Liver (tissue), 8 donors: ENCODE measurements at regions not wholly inside any gene's neighbourhood (a gene's known extent, or its start where the extent isn't known, plus 50 kb on each side); places are given as distances from the start of the nearest gene placed in this dataset.

Source experiments
- DNase-seq: peaks from one replicate; pipeline ENCODE4 v3.0.0-alpha.2; 2017; ENCODE audit warnings: low spot score
- H3K27ac ChIP-seq, 2 donors: one replicate each; pipeline ENCODE4 v1.7.0; 2013; ENCODE audit warnings: inconsistent platforms in 2 of 2, low read length in 2 of 2, control low read depth in 1 of 2, low read depth in 1 of 2, mild to moderate bottlenecking in 1 of 2
- H3K27me3 ChIP-seq, 4 donors: one replicate each; pipeline versions ENCODE4 v1.6.1 to v1.7.0; 2013; ENCODE audit warnings: low read length in 3 of 4, inconsistent platforms in 1 of 4, mild to moderate bottlenecking in 1 of 4, moderate library complexity in 1 of 4; ENCODE audit not compliant: control insufficient read depth in 4 of 4, insufficient read depth in 4 of 4
- H3K36me3 ChIP-seq, 4 donors: one replicate each; pipeline versions ENCODE4 v1.6.1 to v1.7.0; 2013; ENCODE audit warnings: low read length in 3 of 4, mild to moderate bottlenecking in 3 of 4, low read depth in 1 of 4, moderate library complexity in 1 of 4; ENCODE audit not compliant: control insufficient read depth in 4 of 4, insufficient read depth in 3 of 4
- H3K4me1 ChIP-seq, 4 donors: one replicate each; pipeline versions ENCODE4 v1.6.1 to v1.7.0; 2013; ENCODE audit warnings: low read length in 3 of 4, mild to moderate bottlenecking in 3 of 4, moderate library complexity in 1 of 4; ENCODE audit not compliant: control insufficient read depth in 4 of 4, insufficient read depth in 4 of 4
- H3K4me3 ChIP-seq, 3 donors: one replicate each; pipeline versions ENCODE4 v1.6.1 to v1.7.0; 2013; ENCODE audit warnings: low read length in 3 of 3, control low read depth in 1 of 3, low read depth in 1 of 3, mild to moderate bottlenecking in 1 of 3
- H3K9ac ChIP-seq, 2 donors: one replicate each; pipeline ENCODE4 v1.7.0; 2013; ENCODE audit warnings: low read length in 2 of 2, mild to moderate bottlenecking in 2 of 2, moderate library complexity in 2 of 2, control low read depth in 1 of 2, low read depth in 1 of 2
- H3K9me3 ChIP-seq, 4 donors: one replicate each; pipeline versions ENCODE4 v1.6.1 to v1.7.0; 2013; ENCODE audit warnings: low read length in 3 of 4; ENCODE audit not compliant: control insufficient read depth in 4 of 4
- EGR1 ChIP-seq, 2 donors: IDR thresholded peaks; 2 replicates each; pipeline ENCODE4 v1.6.1; 2016 to 2018; ENCODE audit warnings: antibody characterized with exemption in 2 of 2, low read depth in 2 of 2
- FOXA1 ChIP-seq: IDR thresholded peaks from 2 replicates; pipeline ENCODE4 v1.6.1; 2016; ENCODE audit warnings: antibody characterized with exemption
- FOXA2 ChIP-seq: IDR thresholded peaks from 2 replicates; pipeline ENCODE4 v1.6.1; 2016; ENCODE audit warnings: antibody characterized with exemption
- GABPA ChIP-seq, 2 donors: IDR thresholded peaks in 1 of 2; conservative IDR thresholded peaks in 1 of 2; 2 replicates each; pipeline ENCODE4 v1.6.1; 2016; ENCODE audit warnings: antibody characterized with exemption in 2 of 2, mild to moderate bottlenecking in 1 of 2, moderate library complexity in 1 of 2
- HNF4A ChIP-seq, 2 donors: conservative IDR thresholded peaks; 2 replicates each; pipeline ENCODE4 v1.6.1; 2016; ENCODE audit warnings: antibody characterized with exemption in 2 of 2, mild to moderate bottlenecking in 2 of 2
- HNF4G ChIP-seq: IDR thresholded peaks from 2 replicates; pipeline ENCODE4 v1.6.1; 2016; ENCODE audit warnings: antibody characterized with exemption
- NR2F2 ChIP-seq: IDR thresholded peaks from 2 replicates; pipeline ENCODE4 v1.6.1; 2016; ENCODE audit warnings: antibody characterized with exemption
- RAD21 ChIP-seq, 2 donors: IDR thresholded peaks; 2 replicates each; pipeline ENCODE4 v1.6.1; 2016; ENCODE audit warnings: antibody characterized with exemption in 2 of 2, mild to moderate bottlenecking in 2 of 2
- RXRA ChIP-seq, 2 donors: IDR thresholded peaks; 2 replicates each; pipeline ENCODE4 v1.6.1; 2017 to 2018; ENCODE audit warnings: antibody characterized with exemption in 2 of 2, mild to moderate bottlenecking in 1 of 2
- SP1 ChIP-seq: IDR thresholded peaks from 2 replicates; pipeline ENCODE4 v1.6.1; 2018; ENCODE audit warnings: antibody characterized with exemption, mild to moderate bottlenecking
- TAF1 ChIP-seq: conservative IDR thresholded peaks from 2 replicates; pipeline ENCODE4 v1.6.1; 2016; ENCODE audit warnings: antibody characterized with exemption, mild to moderate bottlenecking
- YY1 ChIP-seq: IDR thresholded peaks from 2 replicates; pipeline ENCODE4 v1.6.1; 2016; ENCODE audit warnings: antibody characterized with exemption, mild to moderate bottlenecking
- WGBS: extraction: QIAGEN DNeasy Blood & Tissue Kit; methylation state at CpG from one replicate; pipeline ENCODE4 v1.1.7; 2013; 5-methylcytosine and 5-hydroxymethylcytosine counted together
- TF ChIP-seq, protein P1 (sequence below): IDR thresholded peaks from 2 replicates; pipeline ENCODE4 v1.6.1; 2016; ENCODE audit warnings: antibody characterized with exemption
- TF ChIP-seq, protein P2 (sequence below): fragments of 150-350 bp; IDR thresholded peaks from 2 replicates; pipeline ENCODE4 v1.5.1; 2017; ENCODE audit warnings: improper control_type of control experiment, low read depth, low read length; ENCODE audit not compliant: missing input control
- TF ChIP-seq, protein P3 (sequence below): IDR thresholded peaks from 2 replicates; pipeline ENCODE4 v1.6.1; 2016; ENCODE audit warnings: antibody characterized with exemption
- TF ChIP-seq, protein P4 (sequence below): IDR thresholded peaks from 2 replicates; pipeline ENCODE4 v1.6.1; 2016; ENCODE audit warnings: antibody characterized with exemption, mild to moderate bottlenecking
- donor health status: healthy.
- donor health status: healthy.
- donor health status: healthy.
- donor health status: healthy.
- donor health status: healthy.

DNA sequence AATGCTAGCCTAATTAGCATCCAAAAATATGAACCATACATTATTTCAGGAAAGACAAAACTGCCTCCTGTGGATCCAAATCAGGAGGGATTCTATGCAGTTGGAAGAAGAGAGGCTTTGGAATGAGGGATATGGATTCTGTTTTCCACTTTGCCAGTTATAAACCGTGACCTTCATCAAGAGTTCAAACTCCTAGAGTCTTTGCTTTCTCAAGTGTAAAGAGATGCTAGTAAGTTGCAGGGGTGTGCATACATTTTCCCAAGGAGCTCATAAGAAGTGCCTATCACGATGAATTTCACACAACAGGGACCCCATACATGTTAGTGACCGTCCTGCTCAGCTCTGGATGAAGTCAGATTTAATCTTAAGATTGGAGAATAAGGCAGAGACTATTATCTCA lies 542.5 kb downstream of the SOX11 start:
- H3K4me1 ChIP-seq = no peaks in the 10 kb centered on the region
- 76% methylated on average over 3 of the region's 3 CpGs for WGBS
- no peak overlapping the region for H3K9ac ChIP-seq
- no peak overlapping the region for H3K27ac ChIP-seq
- no peak for TF ChIP-seq HNF4G
- TF ChIP-seq NR2F2 = no peak
- TF ChIP-seq, protein P1, sequence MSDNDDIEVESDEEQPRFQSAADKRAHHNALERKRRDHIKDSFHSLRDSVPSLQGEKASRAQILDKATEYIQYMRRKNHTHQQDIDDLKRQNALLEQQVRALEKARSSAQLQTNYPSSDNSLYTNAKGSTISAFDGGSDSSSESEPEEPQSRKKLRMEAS = no peak
- no peak for TF ChIP-seq EGR1 (IDR thresholded peaks at IDR 0.05; ENCODE audit: low read depth in 2 of 2)
- TF ChIP-seq YY1 = no peak
- no peak for TF ChIP-seq RAD21 (IDR thresholded peaks at IDR 0.05)
- TF ChIP-seq, protein P2, sequence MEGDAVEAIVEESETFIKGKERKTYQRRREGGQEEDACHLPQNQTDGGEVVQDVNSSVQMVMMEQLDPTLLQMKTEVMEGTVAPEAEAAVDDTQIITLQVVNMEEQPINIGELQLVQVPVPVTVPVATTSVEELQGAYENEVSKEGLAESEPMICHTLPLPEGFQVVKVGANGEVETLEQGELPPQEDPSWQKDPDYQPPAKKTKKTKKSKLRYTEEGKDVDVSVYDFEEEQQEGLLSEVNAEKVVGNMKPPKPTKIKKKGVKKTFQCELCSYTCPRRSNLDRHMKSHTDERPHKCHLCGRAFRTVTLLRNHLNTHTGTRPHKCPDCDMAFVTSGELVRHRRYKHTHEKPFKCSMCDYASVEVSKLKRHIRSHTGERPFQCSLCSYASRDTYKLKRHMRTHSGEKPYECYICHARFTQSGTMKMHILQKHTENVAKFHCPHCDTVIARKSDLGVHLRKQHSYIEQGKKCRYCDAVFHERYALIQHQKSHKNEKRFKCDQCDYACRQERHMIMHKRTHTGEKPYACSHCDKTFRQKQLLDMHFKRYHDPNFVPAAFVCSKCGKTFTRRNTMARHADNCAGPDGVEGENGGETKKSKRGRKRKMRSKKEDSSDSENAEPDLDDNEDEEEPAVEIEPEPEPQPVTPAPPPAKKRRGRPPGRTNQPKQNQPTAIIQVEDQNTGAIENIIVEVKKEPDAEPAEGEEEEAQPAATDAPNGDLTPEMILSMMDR = no peak
- no peak for TF ChIP-seq GABPA (IDR thresholded peaks at IDR 0.05 in 1 of 2, conservative IDR thresholded peaks at IDR 0.05 in 1 of 2)
- TF ChIP-seq FOXA2 = no peak
- TF ChIP-seq, protein P3, sequence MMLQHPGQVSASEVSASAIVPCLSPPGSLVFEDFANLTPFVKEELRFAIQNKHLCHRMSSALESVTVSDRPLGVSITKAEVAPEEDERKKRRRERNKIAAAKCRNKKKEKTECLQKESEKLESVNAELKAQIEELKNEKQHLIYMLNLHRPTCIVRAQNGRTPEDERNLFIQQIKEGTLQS = no peak
- no peak for TF ChIP-seq FOXA1
- no peak for TF ChIP-seq HNF4A (conservative IDR thresholded peaks at IDR 0.05)
- TF ChIP-seq RXRA (IDR thresholded peaks at IDR 0.05) = no peak
- TF ChIP-seq SP1 = no peak
- TF ChIP-seq, protein P4, sequence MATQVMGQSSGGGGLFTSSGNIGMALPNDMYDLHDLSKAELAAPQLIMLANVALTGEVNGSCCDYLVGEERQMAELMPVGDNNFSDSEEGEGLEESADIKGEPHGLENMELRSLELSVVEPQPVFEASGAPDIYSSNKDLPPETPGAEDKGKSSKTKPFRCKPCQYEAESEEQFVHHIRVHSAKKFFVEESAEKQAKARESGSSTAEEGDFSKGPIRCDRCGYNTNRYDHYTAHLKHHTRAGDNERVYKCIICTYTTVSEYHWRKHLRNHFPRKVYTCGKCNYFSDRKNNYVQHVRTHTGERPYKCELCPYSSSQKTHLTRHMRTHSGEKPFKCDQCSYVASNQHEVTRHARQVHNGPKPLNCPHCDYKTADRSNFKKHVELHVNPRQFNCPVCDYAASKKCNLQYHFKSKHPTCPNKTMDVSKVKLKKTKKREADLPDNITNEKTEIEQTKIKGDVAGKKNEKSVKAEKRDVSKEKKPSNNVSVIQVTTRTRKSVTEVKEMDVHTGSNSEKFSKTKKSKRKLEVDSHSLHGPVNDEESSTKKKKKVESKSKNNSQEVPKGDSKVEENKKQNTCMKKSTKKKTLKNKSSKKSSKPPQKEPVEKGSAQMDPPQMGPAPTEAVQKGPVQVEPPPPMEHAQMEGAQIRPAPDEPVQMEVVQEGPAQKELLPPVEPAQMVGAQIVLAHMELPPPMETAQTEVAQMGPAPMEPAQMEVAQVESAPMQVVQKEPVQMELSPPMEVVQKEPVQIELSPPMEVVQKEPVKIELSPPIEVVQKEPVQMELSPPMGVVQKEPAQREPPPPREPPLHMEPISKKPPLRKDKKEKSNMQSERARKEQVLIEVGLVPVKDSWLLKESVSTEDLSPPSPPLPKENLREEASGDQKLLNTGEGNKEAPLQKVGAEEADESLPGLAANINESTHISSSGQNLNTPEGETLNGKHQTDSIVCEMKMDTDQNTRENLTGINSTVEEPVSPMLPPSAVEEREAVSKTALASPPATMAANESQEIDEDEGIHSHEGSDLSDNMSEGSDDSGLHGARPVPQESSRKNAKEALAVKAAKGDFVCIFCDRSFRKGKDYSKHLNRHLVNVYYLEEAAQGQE = no peak
- H3K27me3 ChIP-seq = peaks cover 0 to 3% (median 0%) of the 10 kb centered on the region in 4 donors
- DNase-seq = no peak
- H3K9me3 ChIP-seq = no peaks in the 10 kb centered on the region
- H3K4me3 ChIP-seq = no peak overlapping the region
- H3K36me3 ChIP-seq = no peaks in the 10 kb centered on the region

DNA sequence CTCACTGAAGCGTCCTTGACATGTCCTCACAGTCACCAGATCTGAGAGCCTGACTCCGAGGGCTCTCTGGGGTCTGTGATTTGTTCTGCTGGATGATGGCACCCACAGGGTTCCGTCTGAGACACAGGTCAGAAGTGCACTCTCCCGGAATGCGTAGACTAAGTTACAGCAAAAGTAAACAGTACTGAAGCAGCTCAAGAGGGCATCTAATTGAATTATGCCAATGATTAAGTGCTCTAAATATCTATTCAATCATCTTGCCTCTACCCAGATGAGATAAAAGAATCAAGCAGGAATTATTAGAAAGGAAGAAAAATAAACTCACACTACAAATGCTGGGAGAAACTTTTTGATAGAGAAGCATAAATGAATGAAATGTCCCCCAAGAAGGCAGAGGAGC lies 544.1 kb downstream of the SOX11 start:
- Histone ChIP-seq H3K4me1 (no peaks in the 10 kb centered on the region), H3K9me3 (no peaks in the 10 kb centered on the region), H3K27ac (no peak overlapping the region), H3K4me3 (no peak overlapping the region), H3K9ac (no peak overlapping the region), H3K36me3 (no peaks in the 10 kb centered on the region), H3K27me3 (peaks cover 0 to 3% (median 0%) of the 10 kb centered on the region in 4 donors)
- DNase-seq = no peak
- WGBS = 37% methylated on average over 5 of the region's 5 CpGs
- TF ChIP-seq TAF1 = no peak
- no peak for TF ChIP-seq EGR1 (IDR thresholded peaks at IDR 0.05; ENCODE audit: low read depth in 2 of 2)
- TF ChIP-seq, protein P1 = no peak
